SK-N-SH (cell line): ENCODE measurements at regions not wholly inside any gene's neighbourhood (a gene's known extent, or its start where the extent isn't known, plus 50 kb on each side); places are given as distances from the start of the nearest gene placed in this dataset.

Experiments
- CTCF ChIA-PET: fragments of 300-600, 350-600 bp; formaldehyde crosslinking; extraction: SDS; loops from one replicate; lab custom pipeline; 2021; lab: Yijun Ruan, JAX
- POLR2A ChIA-PET: fragments of 350-600 bp; sonication (Branson Sonifier 250); formaldehyde crosslinking; extraction: SDS; loops from one replicate; lab custom pipeline; 2020; ENCODE audit warnings: antibody characterized with exemption, inconsistent platforms; lab: Yijun Ruan, JAX
- DNase-seq: peaks from one replicate; pipeline ENCODE4 v3.0.0; 2012
- H2AFZ ChIP-seq: fragments of 200-600 bp; sonication (generic); 2 replicates; pipeline ENCODE4 v1.8.1; 2016; ENCODE audit warnings: antibody characterized with exemption, mild to moderate bottlenecking, low read depth
- H3F3A ChIP-seq: fragments of 200-600 bp; sonication (generic); replicated peaks from 2 replicates; pipeline ENCODE3; 2016; ENCODE audit warnings: antibody characterized with exemption, mild to moderate bottlenecking; ENCODE audit not compliant: insufficient read depth
- H3K27ac ChIP-seq, 2 experiments: fragments of 200-500 bp in 1 of 2; fragments of 200-600 bp in 1 of 2; sonication (Bioruptor generic) in 1 of 2; sonication (generic), shearing (Covaris generic) in 1 of 2; 2 replicates each; pipeline versions ENCODE4 v1.5.1 to v1.6.1; 2014 to 2016; ENCODE audit warnings: low read depth in 2 of 2, inconsistent platforms in 1 of 2, low read length in 1 of 2, mild to moderate bottlenecking in 1 of 2, mixed read lengths in 1 of 2
- H3K27me3 ChIP-seq: fragments of 200-600 bp; sonication (generic), shearing (Covaris generic); 2 replicates; pipeline ENCODE4 v1.6.1; 2016; ENCODE audit warnings: mixed run types; ENCODE audit not compliant: insufficient read depth
- H3K36me3 ChIP-seq, 2 experiments: fragments of 200-500 bp in 1 of 2; fragments of 200-600 bp in 1 of 2; sonication (Bioruptor generic) in 1 of 2; sonication (generic) in 1 of 2; replicated peaks in 1 of 2; 2 replicates each; pipeline versions ENCODE3 to v1.5.1; 2014 to 2016; ENCODE audit warnings: low read length in 1 of 2, mild to moderate bottlenecking in 1 of 2; ENCODE audit not compliant: insufficient read depth in 2 of 2, control insufficient read depth in 1 of 2
- H3K4me1 ChIP-seq, 2 experiments: fragments of 200-500 bp in 1 of 2; fragments of 200-600 bp in 1 of 2; sonication (Bioruptor generic) in 1 of 2; sonication (generic), shearing (Covaris generic) in 1 of 2; 2 replicates each; pipeline versions ENCODE4 v1.5.1 to v1.6.1; 2014 to 2016; ENCODE audit warnings: low read depth in 1 of 2, low read length in 1 of 2, mixed run types in 1 of 2; ENCODE audit not compliant: insufficient read depth in 2 of 2, control insufficient read depth in 1 of 2
- H3K4me2 ChIP-seq: fragments of 200-600 bp; sonication (generic), shearing (Covaris generic); 2 replicates; pipeline ENCODE4 v1.6.1; 2017; ENCODE audit warnings: mixed run types
- H3K4me3 ChIP-seq, 2 experiments: fragments of 200-500 bp in 1 of 2; fragments of 200-600 bp in 1 of 2; sonication (Bioruptor generic) in 1 of 2; sonication (generic), shearing (Covaris generic) in 1 of 2; 2 replicates each; pipeline versions ENCODE4 v1.5.1 to v1.8.1; 2014 to 2016; ENCODE audit warnings: low read depth in 2 of 2, inconsistent platforms in 1 of 2, low read length in 1 of 2, mild to moderate bottlenecking in 1 of 2, mixed read lengths in 1 of 2, moderate library complexity in 1 of 2
- H3K79me2 ChIP-seq: fragments of 200-600 bp; sonication (generic); 2 replicates; pipeline ENCODE4 v1.8.1; 2017; ENCODE audit warnings: mild to moderate bottlenecking; ENCODE audit not compliant: insufficient read depth
- H3K9ac ChIP-seq: fragments of 200-600 bp; sonication (generic); 2 replicates; pipeline ENCODE4 v1.6.1; 2017; ENCODE audit warnings: mixed run types
- H3K9me2 ChIP-seq: fragments of 200-600 bp; sonication (generic); 2 replicates; pipeline ENCODE4 v1.6.1; 2017; ENCODE audit warnings: mixed run types
- H3K9me3 ChIP-seq: fragments of 200-600 bp; sonication (generic); 2 replicates; pipeline ENCODE4 v1.6.1; 2017; ENCODE audit warnings: mixed run types, mild to moderate bottlenecking, moderate library complexity
- H4K20me1 ChIP-seq: fragments of 200-600 bp; sonication (generic); 2 replicates; pipeline ENCODE4 v1.6.1; 2017; ENCODE audit warnings: mild to moderate bottlenecking, mixed run types; ENCODE audit not compliant: insufficient read depth
- CTCF ChIP-seq: fragments of 200-600 bp; sonication (generic); IDR thresholded peaks from 2 replicates; pipeline ENCODE4 v1.6.1; 2017; ENCODE audit warnings: antibody characterized with exemption, mild to moderate bottlenecking, moderate library complexity
- FOSL2 ChIP-seq: IDR thresholded peaks from 2 replicates; pipeline ENCODE4 v1.4.0; 2012; ENCODE audit warnings: low read depth, mild to moderate bottlenecking, moderate library complexity, borderline replicate concordance
- GATA2 ChIP-seq: sonication (generic); formaldehyde crosslinking; IDR thresholded peaks from 2 replicates; pipeline ENCODE4 v1.5.0; 2020; ENCODE audit warnings: mild to moderate bottlenecking, missing genetic modification reagents
- IRF3 ChIP-seq: fragments of 150-350 bp; IDR thresholded peaks from 2 replicates; pipeline ENCODE4 v1.6.1; 2016; ENCODE audit warnings: mild to moderate bottlenecking, low read depth, low read length
- MAX ChIP-seq: IDR thresholded peaks from 2 replicates; pipeline ENCODE4 v1.4.0; 2012; ENCODE audit warnings: low read depth
- MEF2A ChIP-seq: IDR thresholded peaks from 2 replicates; pipeline ENCODE4 v1.4.0; 2012; ENCODE audit warnings: low read depth, borderline replicate concordance
- NFIC ChIP-seq: IDR thresholded peaks from 2 replicates; pipeline ENCODE4 v1.4.0; 2012; ENCODE audit warnings: borderline replicate concordance
- NRF1 ChIP-seq: IDR thresholded peaks from 2 replicates; pipeline ENCODE4 v1.6.1; 2012; ENCODE audit warnings: low read depth, mild to moderate bottlenecking, low read length
- PBX3 ChIP-seq: IDR thresholded peaks from 2 replicates; pipeline ENCODE4; 2012
- POLR2AphosphoS5 ChIP-seq: IDR thresholded peaks from 2 replicates; pipeline ENCODE4 v1.6.1; 2012; ENCODE audit warnings: low read depth, low read length
- RCOR1 ChIP-seq: fragments of 150-350 bp; IDR thresholded peaks from 2 replicates; pipeline ENCODE4 v1.6.1; 2017; ENCODE audit warnings: antibody characterized with exemption, low read length
- RFX5 ChIP-seq: IDR thresholded peaks from 2 replicates; pipeline ENCODE4 v1.6.1; 2012; ENCODE audit warnings: mild to moderate bottlenecking, improper control_type of control experiment, low read length
- RXRA ChIP-seq: IDR thresholded peaks from 2 replicates; pipeline ENCODE4 v1.4.0; 2012; ENCODE audit warnings: low read depth, mild to moderate bottlenecking, borderline replicate concordance
- SIN3A ChIP-seq: IDR thresholded peaks from 2 replicates; pipeline ENCODE4 v1.6.1; 2012; ENCODE audit warnings: low read depth, mild to moderate bottlenecking, low read length, moderate library complexity, borderline replicate concordance
- SMC3 ChIP-seq: IDR thresholded peaks from 2 replicates; pipeline ENCODE4 v1.6.1; 2012; ENCODE audit warnings: low read depth, low read length, improper control_type of control experiment
- TEAD4 ChIP-seq: IDR thresholded peaks from 2 replicates; pipeline ENCODE4 v1.4.0; 2012; ENCODE audit warnings: mild to moderate bottlenecking, borderline replicate concordance; ENCODE audit not compliant: insufficient read depth
- USF2 ChIP-seq: fragments of 150-350 bp; IDR thresholded peaks from 2 replicates; pipeline ENCODE4 v1.6.1; 2017; ENCODE audit warnings: antibody characterized with exemption, low read length, low read depth, borderline replicate concordance
- YY1 ChIP-seq: IDR thresholded peaks from 2 replicates; pipeline ENCODE4 v1.4.0; 2012; ENCODE audit warnings: low read depth, mild to moderate bottlenecking
- ZBTB33 ChIP-seq: IDR thresholded peaks from 2 replicates; pipeline ENCODE4 v1.4.0; 2012; ENCODE audit warnings: low read depth, borderline replicate concordance
- WGBS: methylation state at CpG from one replicate; pipeline ENCODE4 v1.1.6; 2017; ENCODE audit warnings: low lambda C conversion rate; 5-methylcytosine and 5-hydroxymethylcytosine counted together

GRCh38 chrX:77065896-77066295 lies 381.3 kb upstream of the FGF16 start:
- Histone ChIP-seq H3K36me3 (no peaks in the 10 kb centered on the region), H3K27ac (no peak overlapping the region), H3K79me2 (no peaks in the 10 kb centered on the region), H3K9me2 (no peaks in the 10 kb centered on the region), H3K4me2 (no peak overlapping the region), H4K20me1 (no peaks in the 10 kb centered on the region), H3K4me3 (no peak overlapping the region)
- WGBS: 5% methylated on average over 11 of the region's 11 CpGs
- TF ChIP-seq CTCF: no peak
- no peak for TF ChIP-seq FOSL2
- TF ChIP-seq SMC3: no peak
- TF ChIP-seq SIN3A: no peak
- TF ChIP-seq YY1: no peak
- no peak for TF ChIP-seq MEF2A
- no peak for TF ChIP-seq GATA2 (CRISPR knock-in tag)
- TF ChIP-seq RCOR1: no peak
- no peak for TF ChIP-seq MAX
- TF ChIP-seq RXRA: no peak
- no peak for TF ChIP-seq USF2
- no peak for TF ChIP-seq TEAD4
- no peak for TF ChIP-seq NRF1
- no peak for TF ChIP-seq ZBTB33
- TF ChIP-seq RFX5: no peak
- TF ChIP-seq NFIC: no peak
- TF ChIP-seq PBX3: no peak
- TF ChIP-seq POLR2AphosphoS5: no peak
- no peak for TF ChIP-seq IRF3
- TF ChIP-seq, all 33 proteins: peak for 0
- no peaks in the 10 kb centered on the region for H3F3A ChIP-seq
- H2AFZ ChIP-seq: no peak overlapping the region
- H3K27me3 ChIP-seq: no peaks in the 10 kb centered on the region
- no peaks in the 10 kb centered on the region for H3K4me1 ChIP-seq
- no peaks in the 10 kb centered on the region for H3K9me3 ChIP-seq
- no peak for DNase-seq
- CTCF ChIA-PET: no interaction called here
- no peak overlapping the region for H3K9ac ChIP-seq
- POLR2A ChIA-PET: no interaction called here
